ENCODE measurements at regions not wholly inside any gene's neighbourhood (a gene's known extent, or its start where the extent isn't known, plus 50 kb on each side); places are given as distances from the start of the nearest gene placed in this dataset.
"Not testable (repeated sequence)": the region's sequence is repeated elsewhere in the genome, so short reads cannot be mapped to it uniquely, and the experiment has no call there.

DNA sequence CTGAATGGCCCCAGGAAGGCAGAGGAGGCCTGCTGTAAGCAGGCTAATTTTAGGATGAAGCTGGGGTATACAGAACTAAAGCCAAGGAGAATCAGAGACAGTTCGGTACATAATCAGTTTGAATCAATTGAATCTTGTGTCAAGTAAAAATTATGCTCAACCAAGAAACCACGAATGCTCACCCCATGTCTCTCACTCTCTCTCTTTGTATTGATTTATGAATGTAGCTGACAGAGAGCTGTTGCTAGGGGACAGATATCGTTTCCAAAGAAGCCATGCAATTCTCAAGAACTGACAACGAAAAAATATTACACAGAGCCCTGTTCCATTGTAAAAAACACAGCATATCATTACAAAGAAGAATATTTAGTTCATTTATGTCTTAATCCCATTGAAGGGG is 151.1 kb upstream of the PKP2 start:
- no peak for DNase-seq (ENCODE audit: insufficient read length, low spot score)
- FAIRE-seq, result no peak

DNA sequence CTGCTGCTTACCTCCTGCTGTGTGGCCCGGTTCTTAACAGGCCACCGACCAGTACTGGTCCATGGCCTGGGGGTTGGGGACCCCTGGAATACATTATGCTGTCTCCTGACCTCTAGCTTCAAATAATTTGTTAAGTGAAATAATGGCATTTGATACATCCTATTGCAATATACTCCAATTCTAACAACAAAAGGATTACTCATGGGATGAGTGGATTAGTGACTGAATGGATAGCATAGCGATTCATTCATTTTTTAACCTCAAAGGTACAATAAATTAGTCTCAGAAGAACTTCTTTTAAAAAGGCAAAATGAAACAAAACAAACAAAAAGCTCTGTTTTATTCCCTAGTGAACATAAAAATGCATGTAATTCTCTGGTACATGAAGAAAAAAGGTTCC is 147.9 kb upstream of the PKP2 start:
- DNase-seq (ENCODE audit: insufficient read length, low spot score), result no peak
- peak; percentile 13 for FAIRE-seq

DNA sequence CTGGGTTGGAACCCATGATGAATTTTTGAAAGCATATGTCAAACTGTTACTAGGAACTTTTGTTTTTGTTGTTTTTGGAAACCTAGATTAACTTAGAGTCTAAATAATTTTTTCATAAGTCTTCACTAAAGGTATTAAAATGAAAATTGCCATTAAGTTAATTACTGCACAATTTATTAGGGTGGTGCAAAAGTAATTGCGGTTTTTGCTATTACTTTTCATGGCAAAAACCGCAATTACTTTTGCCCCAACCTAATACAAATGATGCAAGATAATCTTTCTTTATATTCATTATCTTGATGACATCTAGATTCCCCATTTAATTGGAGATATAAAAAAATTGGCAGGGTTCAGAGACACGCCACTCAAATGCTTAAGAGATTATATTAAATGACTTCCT is 145.0 kb upstream of the PKP2 start:
- no peak for DNase-seq (ENCODE audit: insufficient read length, low spot score)
- FAIRE-seq, result no peak

DNA sequence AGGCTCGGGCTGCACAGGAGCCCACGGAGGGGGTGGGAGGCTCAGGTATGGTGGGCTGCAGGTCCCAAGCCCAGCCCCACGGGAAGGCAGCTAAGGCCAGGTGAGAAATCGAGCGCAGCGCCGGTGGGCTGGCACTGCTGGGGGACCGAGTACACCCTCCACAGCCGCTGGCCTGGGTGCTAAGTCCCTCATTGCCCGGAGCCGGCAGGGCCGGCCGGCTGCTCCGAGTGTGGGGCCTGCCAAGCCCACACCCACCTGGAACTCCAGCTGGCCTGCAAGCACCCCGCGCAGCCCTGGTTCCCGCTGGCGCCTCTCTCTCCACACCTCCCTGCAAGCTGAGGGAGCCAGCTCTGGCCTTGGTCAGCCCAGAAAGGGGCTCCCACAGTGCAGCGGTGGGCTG is 137.4 kb upstream of the PKP2 start:
- FAIRE-seq; DNase-seq (ENCODE audit: insufficient read length, low spot score): not testable (repeated sequence)

DNA sequence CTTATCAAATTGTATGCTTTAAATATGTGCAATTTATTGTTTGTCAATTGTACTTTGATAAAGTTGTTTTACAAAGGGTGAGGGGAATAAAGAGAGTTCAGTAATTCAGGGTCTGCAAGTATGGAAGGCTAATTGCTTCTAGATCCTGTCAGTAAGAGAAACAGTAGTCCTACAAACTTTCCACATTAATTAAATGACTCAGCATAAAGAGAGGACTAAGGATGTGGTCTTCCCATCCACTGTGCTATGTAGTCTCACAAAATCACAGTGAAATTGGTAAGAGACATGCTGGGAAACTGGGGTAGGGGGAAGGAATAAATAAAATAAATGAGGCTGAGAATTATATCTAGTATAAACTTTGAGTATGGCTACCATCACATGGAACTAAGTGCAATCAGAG is 130.2 kb upstream of the PKP2 start:
- DNase-seq (ENCODE audit: insufficient read length, low spot score), result no peak
- no peak for FAIRE-seq

DNA sequence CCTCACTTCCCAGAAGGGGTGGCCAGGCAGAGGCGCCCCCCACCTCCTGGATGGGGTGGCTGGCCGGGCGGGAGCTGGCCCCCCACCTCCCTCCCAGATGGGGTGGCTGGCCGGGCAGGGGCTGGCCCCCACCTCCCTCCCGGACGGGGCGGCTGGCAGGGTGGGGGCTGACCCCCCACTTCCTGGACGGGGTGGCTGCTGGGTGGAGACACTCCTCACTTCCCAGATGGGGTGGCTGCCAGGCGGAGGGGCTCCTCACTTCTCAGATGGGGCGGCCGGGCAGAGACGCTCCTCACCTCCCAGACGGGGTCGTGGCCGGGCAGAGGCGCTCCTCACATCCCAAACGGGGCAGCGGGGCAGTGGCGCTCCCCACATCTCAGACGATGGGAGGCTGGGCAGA is 126.1 kb upstream of the PKP2 start:
- not testable (repeated sequence) for FAIRE-seq; DNase-seq (ENCODE audit: insufficient read length, low spot score)

DNA sequence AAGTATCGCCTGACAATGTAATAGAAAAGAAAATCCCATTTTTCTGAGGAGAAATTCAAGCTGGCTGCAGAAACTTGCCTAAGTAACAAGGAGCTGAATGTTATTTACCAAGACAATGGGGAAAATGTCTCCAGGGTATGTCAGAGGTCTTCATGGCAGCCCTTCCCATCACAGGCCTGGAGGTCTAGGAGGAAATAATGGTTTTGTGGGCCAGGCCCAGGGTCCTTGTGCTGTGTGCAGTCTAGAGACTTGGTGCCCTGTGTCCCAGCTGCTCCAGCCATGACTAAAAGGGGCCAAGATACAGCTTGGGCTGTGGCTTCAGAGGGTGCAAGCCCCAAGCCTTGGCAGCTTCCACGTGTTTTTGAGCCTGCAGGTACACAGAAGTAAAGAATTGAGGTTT is 120.5 kb upstream of the PKP2 start:
- not testable (repeated sequence) for DNase-seq (ENCODE audit: insufficient read length, low spot score); FAIRE-seq

DNA sequence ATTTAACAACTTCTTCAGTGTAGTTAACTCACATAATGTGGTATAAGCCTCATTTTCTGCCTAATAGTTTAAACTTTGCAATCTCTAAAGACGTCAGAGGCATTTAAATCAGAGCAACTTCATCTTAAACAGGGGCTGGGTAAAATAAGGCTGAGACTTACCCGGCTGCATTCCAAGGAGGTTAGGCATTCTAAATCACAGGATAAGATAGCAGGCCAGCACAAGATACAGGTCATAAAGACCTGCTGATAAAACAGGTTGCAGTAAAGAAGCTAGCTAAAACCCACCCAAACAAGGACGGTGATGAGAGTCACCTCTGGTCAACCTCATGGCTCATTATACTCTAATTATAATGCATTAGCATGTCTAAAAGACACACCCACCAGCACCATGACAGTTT is 115.6 kb upstream of the PKP2 start:
- DNase-seq (ENCODE audit: insufficient read length, low spot score) (no peak), FAIRE-seq (no peak)

DNA sequence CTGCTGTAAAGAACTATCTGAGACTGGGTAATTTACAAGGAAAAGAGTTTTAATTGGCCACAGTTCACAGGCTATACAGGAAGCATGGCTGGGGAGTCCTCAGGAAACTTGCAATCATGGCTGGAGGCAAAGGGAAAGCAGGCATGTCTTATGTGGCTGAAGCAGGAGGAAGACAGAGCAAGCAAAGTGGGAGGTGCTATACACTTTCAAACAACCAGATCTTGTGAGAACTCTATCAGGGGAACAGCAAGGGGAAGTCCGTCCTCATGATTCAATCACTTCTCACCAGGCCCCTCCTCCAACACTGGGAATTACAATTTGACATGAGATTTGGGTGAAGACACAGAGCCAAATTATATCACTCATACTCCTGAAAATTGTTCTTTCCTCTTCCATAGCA is 109.5 kb upstream of the PKP2 start:
- no peak for FAIRE-seq
- no peak for DNase-seq (ENCODE audit: insufficient read length, low spot score)

DNA sequence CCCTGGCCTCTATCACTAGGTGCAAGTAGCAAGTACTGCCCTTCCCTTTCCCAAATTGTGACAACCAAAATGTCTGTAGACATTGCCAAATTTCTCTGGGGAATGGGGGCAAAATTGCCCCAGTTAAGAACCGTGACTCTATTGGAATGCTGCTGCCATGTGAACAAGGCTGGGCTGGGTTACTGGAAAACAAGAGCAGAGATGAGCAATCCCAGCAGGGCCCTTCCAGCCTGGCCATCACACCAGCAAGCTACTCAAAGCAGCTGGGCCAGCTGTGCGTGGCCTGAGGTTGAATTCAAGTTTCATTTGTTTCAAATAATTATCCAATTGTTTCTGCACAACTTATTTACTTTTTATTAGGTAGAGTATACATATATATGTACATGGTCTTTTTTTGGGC is 103.4 kb upstream of the PKP2 start:
- FAIRE-seq (no peak), DNase-seq (ENCODE audit: insufficient read length, low spot score) (no peak)

DNA sequence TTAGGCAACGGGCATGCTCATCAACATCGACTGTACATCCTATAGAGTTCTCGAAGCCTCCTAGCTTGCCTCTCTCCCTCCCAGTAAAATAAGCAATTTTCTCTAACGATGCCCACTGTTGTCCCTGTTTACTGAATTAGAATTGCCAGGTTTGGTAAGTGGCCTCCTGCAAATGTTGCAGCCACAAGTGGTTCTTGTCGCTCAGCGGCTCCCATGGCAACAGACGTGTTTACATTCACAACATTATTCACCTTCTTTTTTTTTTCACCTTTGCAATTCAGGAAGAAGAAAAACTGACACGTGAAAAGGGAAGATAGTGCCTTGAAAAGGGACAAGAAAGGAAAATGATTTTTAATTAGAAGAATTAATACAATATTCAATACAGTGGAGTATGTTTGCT is 100.9 kb upstream of the PKP2 start:
- no peak for FAIRE-seq
- DNase-seq (ENCODE audit: insufficient read length, low spot score), result no peak

DNA sequence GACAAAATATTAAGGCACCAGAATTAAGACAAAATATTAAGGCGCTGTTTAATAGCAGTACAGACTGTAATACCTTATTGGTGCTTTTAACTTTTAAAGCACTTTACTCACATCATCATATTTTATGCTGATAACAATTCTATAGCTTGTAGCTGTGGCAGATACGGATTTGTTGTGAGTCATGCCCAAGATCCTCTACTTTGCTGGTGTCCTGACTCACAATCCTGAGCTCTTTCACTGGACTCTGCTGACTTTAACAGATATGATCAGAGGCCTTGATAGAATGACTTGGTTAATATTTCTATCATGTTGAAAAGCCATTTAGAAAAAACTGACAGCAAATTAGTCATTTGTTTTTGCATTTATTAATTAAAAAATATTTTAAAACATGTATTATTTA is 99.0 kb upstream of the PKP2 start:
- DNase-seq (ENCODE audit: insufficient read length, low spot score) (no peak), FAIRE-seq (no peak)

DNA sequence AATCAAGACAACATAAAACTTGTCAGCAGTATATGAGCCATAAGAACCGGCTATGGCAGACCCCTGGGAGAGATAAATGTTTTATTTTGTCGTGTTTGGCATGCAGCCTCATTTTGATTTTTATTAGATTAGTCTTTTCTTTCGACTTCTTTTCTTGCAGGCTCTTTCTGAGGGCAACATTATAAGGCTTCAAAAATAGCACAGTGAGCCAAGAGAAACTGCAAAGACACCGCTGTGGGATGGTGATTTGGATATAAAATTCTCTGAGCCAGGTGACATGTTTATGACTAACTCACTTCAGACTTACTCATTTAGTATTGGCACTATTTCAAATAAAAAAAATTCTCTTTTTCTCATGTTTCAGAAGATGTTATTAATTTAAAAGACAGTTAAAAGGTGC is 96.8 kb upstream of the PKP2 start:
- DNase-seq (ENCODE audit: insufficient read length, low spot score), result no peak
- FAIRE-seq, result no peak

DNA sequence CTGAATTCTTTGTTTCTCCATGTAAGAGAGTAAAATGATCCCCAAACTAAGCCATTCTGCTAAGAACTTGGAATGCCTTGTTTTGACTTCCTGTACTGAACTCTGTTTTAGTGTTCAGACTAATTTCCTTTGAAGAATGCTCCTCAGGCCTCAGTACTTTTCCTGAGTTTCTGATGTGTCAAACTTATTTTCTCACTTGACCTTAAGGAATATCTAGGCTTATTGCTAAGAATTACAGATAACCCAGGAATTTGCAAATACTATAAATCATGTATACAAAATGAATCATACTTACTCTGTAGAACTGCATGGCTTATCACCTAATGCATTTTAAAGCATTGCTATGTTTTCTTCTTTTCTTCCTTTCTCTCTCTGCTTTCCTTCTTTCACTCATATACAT is 93.1 kb upstream of the PKP2 start:
- FAIRE-seq, result no peak
- DNase-seq (ENCODE audit: insufficient read length, low spot score), result no peak

DNA sequence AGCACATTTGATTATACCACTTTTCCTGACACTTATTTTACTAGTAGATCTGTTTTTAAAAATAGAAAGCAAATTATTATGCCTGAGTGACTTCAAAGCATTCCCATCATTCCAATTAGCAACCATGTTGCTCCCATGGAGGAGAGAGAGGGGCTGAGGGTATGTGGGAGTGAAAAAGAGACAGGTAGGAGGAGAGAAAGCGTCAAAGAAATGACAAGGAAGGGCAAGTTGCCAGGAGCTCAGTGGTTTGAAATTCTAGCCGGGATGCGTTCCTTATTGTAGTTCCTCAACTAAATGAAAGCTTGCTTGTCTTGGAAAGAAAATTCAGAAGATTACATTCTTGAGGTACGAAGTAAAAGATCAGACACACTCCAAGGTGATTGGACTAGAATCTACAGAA is 92.4 kb upstream of the PKP2 start:
- FAIRE-seq, result no peak
- DNase-seq (ENCODE audit: insufficient read length, low spot score), result no peak

DNA sequence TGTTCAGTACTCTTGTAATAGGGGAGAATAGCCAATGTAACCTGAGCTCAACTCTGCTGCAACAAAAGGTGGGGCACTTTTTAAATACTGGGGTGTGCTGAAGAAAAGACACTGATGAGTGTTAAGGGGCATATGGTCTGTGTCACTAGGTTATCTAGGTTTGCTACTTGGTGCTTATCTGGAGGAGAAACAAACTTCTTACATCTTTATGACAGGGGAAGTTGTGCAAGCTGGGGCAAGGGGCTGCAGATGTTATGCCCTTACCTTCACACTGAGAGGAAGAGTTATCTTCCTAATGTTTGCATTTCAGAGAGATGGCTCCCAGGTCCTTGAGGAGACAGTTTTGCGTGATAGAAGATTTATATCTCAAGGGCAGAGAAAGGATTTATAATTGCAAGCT is 90.9 kb upstream of the PKP2 start:
- no peak for FAIRE-seq
- no peak for DNase-seq (ENCODE audit: insufficient read length, low spot score)

DNA sequence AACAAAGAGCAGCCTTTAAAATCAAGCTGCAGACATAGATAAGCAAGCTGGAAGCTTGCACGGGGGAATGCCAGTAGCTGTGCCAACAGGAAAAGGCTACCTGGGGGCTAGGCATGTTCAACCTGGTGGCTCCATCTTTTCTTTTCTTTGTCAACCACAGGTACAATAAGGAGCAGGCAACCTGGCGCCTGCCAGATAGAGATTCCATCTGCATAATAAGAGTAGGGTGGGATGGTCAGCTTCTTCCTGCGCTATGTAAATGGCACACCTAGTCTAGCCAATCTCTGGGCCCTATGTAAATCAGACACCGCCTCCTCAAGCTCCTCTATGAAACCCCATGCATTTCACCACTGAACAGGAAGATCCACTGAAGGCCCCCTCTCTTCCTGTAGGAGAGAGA is 87.4 kb upstream of the PKP2 start:
- FAIRE-seq (no peak), DNase-seq (ENCODE audit: insufficient read length, low spot score) (no peak)

DNA sequence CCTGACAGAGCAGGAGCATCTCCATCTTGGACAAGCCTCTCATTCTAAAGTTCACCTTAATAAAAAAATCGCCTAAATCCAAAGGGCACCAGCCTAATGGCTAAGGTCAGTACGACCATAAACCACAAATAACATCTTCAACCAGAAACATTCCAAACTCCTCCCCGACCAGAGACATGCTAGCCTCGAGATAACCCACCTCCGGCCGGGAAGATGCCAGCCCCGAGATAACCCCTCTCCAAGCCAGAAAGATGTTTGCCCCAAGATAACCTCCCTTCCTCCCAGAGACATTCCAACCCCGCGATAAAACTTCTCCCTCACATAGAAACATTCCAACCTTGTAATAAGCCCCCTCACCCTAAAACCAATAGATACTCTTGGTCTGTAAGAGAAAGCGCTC is 86.8 kb upstream of the PKP2 start:
- no peak for DNase-seq (ENCODE audit: insufficient read length, low spot score)
- no peak for FAIRE-seq

DNA sequence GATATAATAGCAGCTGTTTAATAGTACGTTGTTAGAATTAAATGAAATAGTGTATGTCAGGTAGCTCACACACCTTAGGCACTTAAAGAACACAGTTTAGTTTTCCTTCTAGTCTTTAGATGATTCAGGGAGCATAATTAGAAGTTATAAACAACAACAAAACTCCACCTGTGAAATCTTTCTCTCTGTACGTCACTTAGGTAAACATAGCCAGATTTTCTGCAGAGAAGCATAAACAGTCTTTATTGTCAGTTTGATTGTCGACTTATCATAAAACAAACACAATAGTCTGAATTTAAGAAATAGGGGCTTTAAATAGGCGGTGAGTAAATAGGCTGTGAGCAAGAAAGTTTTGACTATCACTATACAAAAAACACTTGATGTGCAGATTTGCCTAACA is 84.6 kb upstream of the PKP2 start:
- DNase-seq (ENCODE audit: insufficient read length, low spot score), result no peak

DNA sequence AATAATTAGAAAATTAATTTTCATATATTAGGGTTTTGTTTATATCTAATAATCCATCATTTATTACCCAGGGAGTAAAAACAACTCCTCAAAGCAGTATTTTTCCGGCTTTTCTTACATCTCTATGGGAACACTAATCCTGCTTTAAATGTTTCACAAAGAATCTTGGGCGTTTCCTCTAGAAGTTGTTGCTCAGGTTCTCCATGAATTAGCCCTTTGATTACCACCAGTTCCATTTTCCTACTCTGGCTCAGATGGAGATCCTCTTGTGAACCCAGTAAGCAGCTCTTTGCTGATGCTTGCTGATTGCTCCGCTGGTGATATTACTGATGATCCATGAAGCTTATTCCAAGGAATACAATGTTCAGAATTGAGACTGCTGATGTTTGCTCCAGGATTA is 78.5 kb upstream of the PKP2 start:
- FAIRE-seq, result no peak
- no peak for DNase-seq (ENCODE audit: insufficient read length, low spot score)

More for the DNA sequence above, 84.6 kb upstream of the PKP2 start:
- no peak for FAIRE-seq

DNA sequence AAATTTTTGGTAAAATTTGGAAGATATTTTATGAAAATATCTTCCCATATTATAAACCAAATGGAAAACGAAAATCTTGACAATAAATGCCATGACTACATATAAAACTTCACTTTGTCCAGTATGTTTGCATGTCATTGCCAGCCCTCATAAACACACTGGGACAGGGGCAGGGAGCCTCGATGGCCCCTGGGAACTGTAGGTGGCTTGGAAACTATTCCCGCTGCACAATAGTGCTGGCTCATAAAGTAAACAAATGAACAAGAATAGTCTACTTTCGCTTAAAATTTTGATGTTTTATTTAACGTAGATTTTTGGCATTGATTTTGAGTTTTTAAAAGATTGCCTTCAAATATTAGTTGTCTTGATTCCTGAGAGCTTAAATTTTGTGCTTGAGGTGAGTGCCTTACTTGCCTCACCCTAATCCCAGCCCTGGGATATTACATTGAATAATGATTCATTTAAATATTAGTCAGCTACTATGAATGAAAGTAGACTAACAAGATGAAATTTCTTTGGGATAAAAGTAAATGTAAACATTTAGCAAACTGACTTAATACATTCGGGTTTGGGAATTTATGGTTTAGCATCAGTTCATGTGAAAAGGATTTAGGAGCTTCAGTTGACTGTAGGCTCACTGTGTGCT is 74.0 kb upstream of the PKP2 start:
- DNase-seq (ENCODE audit: insufficient read length, low spot score) (no peak), FAIRE-seq (no peak)

DNA sequence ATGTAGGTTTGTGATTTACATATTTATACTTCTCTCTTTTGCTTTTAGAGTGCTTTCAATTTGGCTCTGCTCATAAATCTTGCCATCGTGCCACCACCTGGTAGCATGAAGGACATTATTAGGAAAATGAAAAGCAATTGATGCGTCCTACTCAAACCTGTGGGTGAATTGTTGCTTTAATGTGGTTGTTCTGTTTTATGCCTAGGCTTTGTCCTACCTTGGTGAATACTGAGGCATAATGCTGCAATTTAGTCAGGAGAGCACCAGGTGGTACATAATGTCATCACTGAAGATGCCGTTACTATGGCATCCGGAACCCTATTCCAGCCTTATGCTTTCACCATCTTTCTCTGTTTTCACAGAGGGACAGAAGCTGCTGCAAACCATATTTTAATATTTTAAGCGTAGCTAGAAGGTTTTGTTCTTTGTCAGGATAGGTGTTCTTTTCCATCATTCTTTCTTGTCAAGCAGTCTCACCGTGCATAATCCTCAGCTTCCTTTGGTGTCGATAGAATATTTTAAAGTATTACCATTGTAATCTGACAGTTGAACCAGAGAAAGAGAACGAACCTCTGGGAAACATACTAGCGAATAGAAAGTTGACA is 68.5 kb upstream of the PKP2 start:
- FAIRE-seq (no peak), DNase-seq (ENCODE audit: insufficient read length, low spot score) (no peak)

DNA sequence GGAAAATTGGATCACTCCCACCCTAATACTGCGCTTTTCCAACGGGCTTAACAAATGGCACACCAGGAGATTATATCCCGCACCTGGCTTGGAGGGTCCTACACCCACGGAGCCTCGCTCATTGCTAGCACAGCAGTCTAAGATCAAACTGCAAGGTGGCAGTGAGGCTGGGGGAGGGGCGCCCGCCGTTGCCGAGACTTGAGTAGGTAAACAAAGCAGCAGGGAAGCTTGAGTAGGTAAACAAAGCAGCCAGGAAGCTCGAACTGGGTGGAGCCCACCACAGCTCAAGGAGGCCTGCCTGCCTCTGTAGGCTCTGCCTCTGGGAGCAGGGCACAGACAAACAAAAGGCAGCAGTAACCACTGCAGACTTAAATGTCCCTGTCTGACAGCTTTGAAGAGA is 59.8 kb upstream of the PKP2 start:
- DNase-seq (ENCODE audit: insufficient read length, low spot score); FAIRE-seq: not testable (repeated sequence)
